Endothelial cell of umbilical vein (primary cell): ENCODE measurements at regions not wholly inside any gene's neighbourhood (a gene's known extent, or its start where the extent isn't known, plus 50 kb on each side); places are given as distances from the start of the nearest gene placed in this dataset.

Experiments used
- BruUV-seq: library from RNA; stranded (reverse); fragments of 400-500 nt; replicated peaks from 2 replicates; lab custom pipeline; 2021; lab: Mats Ljungman, UMichigan
- CTCF ChIA-PET: fragments of 300-600, 350-600 bp; sonication (Branson Sonifier 250); formaldehyde crosslinking; loops from one replicate; lab custom pipeline; 2021; ENCODE audit warnings: antibody characterized with exemption, inconsistent platforms; lab: Charles Lee
- POLR2A ChIA-PET: fragments of 300-600, 350-600 bp; sonication (Branson Sonifier 250); formaldehyde crosslinking; loops from one replicate; lab custom pipeline; 2021; ENCODE audit warnings: antibody characterized with exemption, inconsistent platforms; lab: Charles Lee
- DNase-seq: peaks from one replicate; pipeline ENCODE4 v3.0.0-alpha.2; 2011; ENCODE audit warnings: low read depth, low spot score
- FAIRE-seq: peaks from 2 replicates; lab custom pipeline; 2011; peaks lifted over from hg19 to GRCh38; lab: Jason Lieb, UNC
- H2AFZ ChIP-seq: 2 replicates; pipeline ENCODE4 v1.6.0; 2012; ENCODE audit warnings: low read depth, low read length, control low read depth, inconsistent platforms
- H3K27ac ChIP-seq: 2 replicates; pipeline ENCODE4 v1.5.1; 2011; ENCODE audit warnings: low read depth, mild to moderate bottlenecking, control low read depth, low read length, moderate library complexity; ENCODE audit not compliant: insufficient read depth
- H3K27me3 ChIP-seq, 2 experiments: 2 replicates each; pipeline versions ENCODE4 v1.6.0 to v1.6.1; 2011; ENCODE audit warnings: low read length in 2 of 2, mixed read lengths in 1 of 2; ENCODE audit not compliant: control insufficient read depth in 2 of 2, insufficient read depth in 2 of 2
- H3K36me3 ChIP-seq, 2 experiments: 2 replicates in 1 of 2; 3 replicates in 1 of 2; pipeline ENCODE4 v1.5.1; 2011; ENCODE audit warnings: low read length in 2 of 2, mild to moderate bottlenecking in 1 of 2, moderate library complexity in 1 of 2; ENCODE audit not compliant: control insufficient read depth in 2 of 2, insufficient read depth in 2 of 2; ENCODE audit errors: extremely low read depth in 1 of 2
- H3K4me1 ChIP-seq: 3 replicates; pipeline ENCODE4 v1.5.1; 2011; ENCODE audit warnings: mild to moderate bottlenecking, low read length; ENCODE audit not compliant: control insufficient read depth, insufficient read depth; ENCODE audit errors: extremely low read depth
- H3K4me2 ChIP-seq: 2 replicates; pipeline ENCODE4 v1.6.1; 2011; ENCODE audit warnings: low read length, control low read depth, mixed read lengths; ENCODE audit not compliant: insufficient read depth
- H3K4me3 ChIP-seq, 3 experiments: fragments of 200-600 bp in 1 of 3; sonication (generic), shearing (Covaris generic) in 1 of 3; replicated peaks in 1 of 3; 2 replicates each; pipeline ENCODE4 v1.5.1; 2011 to 2016; ENCODE audit warnings: control low read depth in 3 of 3, low read length in 3 of 3, mild to moderate bottlenecking in 2 of 3, inconsistent platforms in 1 of 3, low read depth in 1 of 3, moderate library complexity in 1 of 3; ENCODE audit not compliant: insufficient read depth in 1 of 3
- H3K79me2 ChIP-seq: 2 replicates; pipeline ENCODE4 v1.6.0; 2012; ENCODE audit warnings: low read length, inconsistent platforms; ENCODE audit not compliant: control insufficient read depth, insufficient read depth
- H3K9ac ChIP-seq: replicated peaks from 2 replicates; pipeline ENCODE3; 2011; ENCODE audit warnings: low read length, control low read depth; ENCODE audit not compliant: insufficient read depth; ENCODE audit errors: extremely low read depth
- H3K9me1 ChIP-seq: replicated peaks from 3 replicates; pipeline ENCODE4 v1.6.0; 2011; ENCODE audit warnings: mild to moderate bottlenecking, low read length; ENCODE audit not compliant: control insufficient read depth, insufficient read depth; ENCODE audit errors: extremely low read depth
- H3K9me3 ChIP-seq: replicated peaks from 2 replicates; pipeline ENCODE4 v1.5.1; 2012; ENCODE audit warnings: low read length, inconsistent platforms; ENCODE audit not compliant: control insufficient read depth, insufficient read depth
- H4K20me1 ChIP-seq: replicated peaks from 2 replicates; pipeline ENCODE3; 2011; ENCODE audit warnings: mild to moderate bottlenecking, low read length; ENCODE audit not compliant: control insufficient read depth, insufficient read depth; ENCODE audit errors: extremely low read depth
- CTCF ChIP-seq, 2 donors: IDR thresholded peaks; 1 replicate in 1 of 2; 2 replicates in 1 of 2; pipeline ENCODE4 v1.5.1; 2011; ENCODE audit warnings: low read length in 2 of 2, mild to moderate bottlenecking in 2 of 2, moderate library complexity in 2 of 2, control low read depth in 1 of 2, inconsistent platforms in 1 of 2, low read depth in 1 of 2; ENCODE audit not compliant: insufficient read depth in 1 of 2; ENCODE audit errors: extremely low read depth in 1 of 2
- EZH2 ChIP-seq: IDR thresholded peaks from 2 replicates; pipeline ENCODE4 v1.6.1; 2012; ENCODE audit warnings: borderline replicate concordance, low read depth, mild to moderate bottlenecking, moderate library complexity, low read length, inconsistent platforms; ENCODE audit not compliant: severe bottlenecking
- GATA2 ChIP-seq: IDR thresholded peaks from 2 replicates; pipeline ENCODE4 v1.7.0; 2011; ENCODE audit warnings: low read depth, mild to moderate bottlenecking, moderate library complexity, mixed read lengths, low read length; ENCODE audit not compliant: insufficient read length, insufficient read depth
- JUN ChIP-seq: IDR thresholded peaks from 2 replicates; pipeline ENCODE4 v1.6.1; 2011; ENCODE audit warnings: borderline replicate concordance, low read depth; ENCODE audit not compliant: insufficient read length, insufficient read depth
- MAX ChIP-seq: IDR thresholded peaks from 2 replicates; pipeline ENCODE4 v1.6.1; 2011; ENCODE audit not compliant: insufficient read depth, insufficient read length
- MYC ChIP-seq: IDR thresholded peaks from one replicate; pipeline ENCODE4 v1.6.1; 2011; ENCODE audit warnings: mild to moderate bottlenecking, low read depth, low read length
- POLR2A ChIP-seq: IDR thresholded peaks from 2 replicates; pipeline ENCODE4 v1.6.1; 2012; ENCODE audit warnings: low read depth, mild to moderate bottlenecking, control low read depth, low read length
- POLR2AphosphoS5 ChIP-seq: IDR thresholded peaks from 2 replicates; pipeline ENCODE4 v1.6.1; 2012; ENCODE audit warnings: low read depth, mild to moderate bottlenecking, control low read depth, low read length, moderate library complexity; ENCODE audit not compliant: insufficient read depth
- dilution Hi-C: fragments of 300-500 bp; cut with MboI; formaldehyde crosslinking; loops from one replicate; pipeline ENCODE4 v1.15.0; 2019; ENCODE audit warnings: low sequenced_read_pairs; ENCODE audit not compliant: extremely low pct_ligation_motif_present
- intact Hi-C: fragments of 100-400 bp; cut with micrococcal nuclease; formaldehyde crosslinking; loops from one replicate; pipeline ENCODE4 v1.10.0; 2022

- DNase-seq: no peak
- no peaks in the 10 kb centered on the region for H3K9me1 ChIP-seq
- H3K4me3 ChIP-seq: no peak overlapping the region
- H3K9ac ChIP-seq: no peak overlapping the region
- H3K9me3 ChIP-seq: no peaks in the 10 kb centered on the region
- ChIA-PET POLR2A (no interaction called here), CTCF (interaction anchor here (3.1 kb wide), 1 partner anchor 21 kb away, joined by 11 read pairs; no protein-coding TSS in a partner anchor)
- H3K4me1 ChIP-seq: no peaks in the 10 kb centered on the region
- intact Hi-C loops (no loop called here), dilution Hi-C loops (no loop called here)
- no TSS peak for BruUV-seq
- no peaks in the 10 kb centered on the region for H3K36me3 ChIP-seq
- TF ChIP-seq MAX (no peak), EZH2 (no peak), CTCF (IDR thresholded peaks at IDR 0.05; ENCODE audit: extremely low read depth in 1 of 2, insufficient read depth in 1 of 2, low read depth in 1 of 2, low read length in 2 of 2) (no peak), MYC (no peak), POLR2A (no peak), GATA2 (no peak), POLR2AphosphoS5 (no peak), JUN (no peak)
- no peak overlapping the region for H3K27ac ChIP-seq
- no peaks in the 10 kb centered on the region for H3K79me2 ChIP-seq
- FAIRE-seq: no peak
- no peak overlapping the region for H3K4me2 ChIP-seq
- no peak overlapping the region for H2AFZ ChIP-seq
- H3K27me3 ChIP-seq: no peaks in the 10 kb centered on the region
- H4K20me1 ChIP-seq: no peaks in the 10 kb centered on the region
These were observed 330.9 kb downstream of the TNS1 start for GRCh38 chr2:217671871-217672270.
